Smooth muscle cell (in vitro differentiated cells): ENCODE measurements at regions not wholly inside any gene's neighbourhood (a gene's known extent, or its start where the extent isn't known, plus 50 kb on each side); places are given as distances from the start of the nearest gene placed in this dataset.
"Not testable (repeated sequence)": the region's sequence is repeated elsewhere in the genome, so short reads cannot be mapped to it uniquely, and the experiment has no call there.

ENCODE experiments used
- DNase-seq: peaks from one replicate; lab custom pipeline; 2025; ENCODE audit not compliant: unreplicated experiment; lab: John Stamatoyannopoulos, UW
- H2AFZ ChIP-seq: fragments of 200-600 bp; sonication (generic); 2 replicates; pipeline ENCODE4 v1.6.0; 2016; ENCODE audit warnings: antibody characterized with exemption, low read depth, mild to moderate bottlenecking
- H3F3A ChIP-seq: fragments of 200-600 bp; sonication (generic); 2 replicates; pipeline ENCODE4 v1.6.0; 2017; ENCODE audit warnings: antibody characterized with exemption, low read depth
- H3K27ac ChIP-seq: fragments of 200-600 bp; sonication (generic); 2 replicates; pipeline ENCODE4 v1.5.1; 2016; ENCODE audit warnings: low read depth, mild to moderate bottlenecking
- H3K27me3 ChIP-seq: fragments of 200-600 bp; sonication (generic); 2 replicates; pipeline ENCODE4 v1.6.1; 2016; ENCODE audit warnings: low read depth, mild to moderate bottlenecking
- H3K36me3 ChIP-seq: fragments of 200-600 bp; sonication (generic); 2 replicates; pipeline ENCODE4 v1.5.1; 2016; ENCODE audit warnings: low read depth
- H3K4me1 ChIP-seq: fragments of 200-600 bp; sonication (generic); 2 replicates; pipeline ENCODE4 v1.5.1; 2016; ENCODE audit warnings: low read depth
- H3K4me2 ChIP-seq: fragments of 200-600 bp; sonication (generic); 2 replicates; pipeline ENCODE4 v1.6.0; 2016; ENCODE audit warnings: mild to moderate bottlenecking
- H3K4me3 ChIP-seq: fragments of 200-600 bp; sonication (generic); 2 replicates; pipeline ENCODE4 v1.5.1; 2016; ENCODE audit warnings: mild to moderate bottlenecking
- H3K79me2 ChIP-seq: fragments of 200-600 bp; sonication (generic); 2 replicates; pipeline ENCODE4 v1.6.0; 2016; ENCODE audit warnings: low read depth, mild to moderate bottlenecking
- H3K9ac ChIP-seq: fragments of 200-600 bp; sonication (generic); 2 replicates; pipeline ENCODE4 v1.6.0; 2016; ENCODE audit warnings: low read depth
- H3K9me3 ChIP-seq: fragments of 200-600 bp; sonication (generic); replicated peaks from 2 replicates; pipeline ENCODE4 v1.5.1; 2016; ENCODE audit warnings: low read depth
- H4K20me1 ChIP-seq: fragments of 200-600 bp; sonication (generic); 2 replicates; pipeline ENCODE4 v1.6.0; 2016; ENCODE audit warnings: low read depth
- WGBS: methylation state at CpG from one replicate; pipeline ENCODE4 v1.1.7; 2016; ENCODE audit warnings: low lambda C conversion rate; 5-methylcytosine and 5-hydroxymethylcytosine counted together
- TF ChIP-seq, protein P1 (sequence below): fragments of 200-600 bp; sonication (generic); IDR thresholded peaks from 2 replicates; pipeline ENCODE4 v1.5.1; 2017; ENCODE audit warnings: borderline replicate concordance, mild to moderate bottlenecking, antibody characterized with exemption; ENCODE audit not compliant: insufficient read depth, poor library complexity, severe bottlenecking

DNA sequence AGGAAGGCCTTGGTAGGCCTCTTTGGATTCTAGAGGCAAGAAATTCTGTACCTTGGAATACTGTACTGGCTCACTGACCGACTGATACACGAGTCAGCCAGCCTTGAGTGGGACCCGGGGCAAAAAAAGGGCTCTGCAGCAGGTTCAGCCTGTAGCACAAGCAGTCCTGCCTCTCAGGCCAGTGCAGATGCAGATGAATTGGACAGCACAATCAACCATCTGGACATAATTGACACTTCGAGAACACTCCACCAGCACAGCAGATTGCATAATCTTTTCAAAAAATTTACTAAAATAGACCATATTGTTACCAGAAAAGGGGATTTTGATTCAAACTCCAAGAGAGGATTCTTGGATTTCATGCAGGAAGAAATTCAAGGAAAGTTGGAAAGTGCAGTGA lies 241.6 kb downstream of the RPIA start:
- no peak overlapping the region for H3K4me2 ChIP-seq
- 56% methylated on average over 4 of the region's 4 CpGs for WGBS

DNA sequence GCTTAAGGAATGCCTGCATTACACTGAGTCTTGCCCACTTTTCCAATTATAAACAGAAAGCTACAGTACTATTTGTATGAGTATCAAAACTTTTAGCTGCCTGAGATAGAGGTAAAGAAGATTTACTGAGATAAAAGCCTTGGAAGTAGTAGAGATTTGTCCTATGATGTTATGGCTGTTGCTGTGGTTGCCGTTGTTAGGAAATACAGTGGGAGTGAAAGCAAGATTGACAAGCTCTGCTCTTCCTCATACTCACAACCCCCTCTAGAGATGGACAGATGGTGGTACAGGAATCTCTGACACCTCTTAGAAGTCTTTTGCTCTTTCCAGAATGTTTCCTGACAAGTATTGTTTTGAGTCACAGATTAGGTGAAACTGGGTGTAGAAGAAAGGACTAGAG lies 242.5 kb downstream of the RPIA start:
- 66% methylated on average over 1 of the region's 1 CpG for WGBS
- TF ChIP-seq, protein P1, sequence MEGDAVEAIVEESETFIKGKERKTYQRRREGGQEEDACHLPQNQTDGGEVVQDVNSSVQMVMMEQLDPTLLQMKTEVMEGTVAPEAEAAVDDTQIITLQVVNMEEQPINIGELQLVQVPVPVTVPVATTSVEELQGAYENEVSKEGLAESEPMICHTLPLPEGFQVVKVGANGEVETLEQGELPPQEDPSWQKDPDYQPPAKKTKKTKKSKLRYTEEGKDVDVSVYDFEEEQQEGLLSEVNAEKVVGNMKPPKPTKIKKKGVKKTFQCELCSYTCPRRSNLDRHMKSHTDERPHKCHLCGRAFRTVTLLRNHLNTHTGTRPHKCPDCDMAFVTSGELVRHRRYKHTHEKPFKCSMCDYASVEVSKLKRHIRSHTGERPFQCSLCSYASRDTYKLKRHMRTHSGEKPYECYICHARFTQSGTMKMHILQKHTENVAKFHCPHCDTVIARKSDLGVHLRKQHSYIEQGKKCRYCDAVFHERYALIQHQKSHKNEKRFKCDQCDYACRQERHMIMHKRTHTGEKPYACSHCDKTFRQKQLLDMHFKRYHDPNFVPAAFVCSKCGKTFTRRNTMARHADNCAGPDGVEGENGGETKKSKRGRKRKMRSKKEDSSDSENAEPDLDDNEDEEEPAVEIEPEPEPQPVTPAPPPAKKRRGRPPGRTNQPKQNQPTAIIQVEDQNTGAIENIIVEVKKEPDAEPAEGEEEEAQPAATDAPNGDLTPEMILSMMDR, result no peak
- Histone ChIP-seq H3F3A (no peaks in the 10 kb centered on the region), H3K27me3 (no peaks in the 10 kb centered on the region), H3K9me3 (peaks cover 4% of the 10 kb centered on the region), H2AFZ (no peak overlapping the region), H3K4me3 (no peak overlapping the region), H3K36me3 (no peaks in the 10 kb centered on the region), H3K79me2 (no peaks in the 10 kb centered on the region), H3K4me1 (no peaks in the 10 kb centered on the region), H4K20me1 (no peaks in the 10 kb centered on the region), H3K4me2 (no peak overlapping the region), H3K9ac (no peak overlapping the region), H3K27ac (no peak overlapping the region)
- no peak for DNase-seq

More for the DNA sequence above, 241.6 kb downstream of the RPIA start:
- no peak overlapping the region for H2AFZ ChIP-seq
- H3K9ac ChIP-seq, result no peak overlapping the region
- no peaks in the 10 kb centered on the region for H3K27me3 ChIP-seq
- DNase-seq, result no peak
- no peaks in the 10 kb centered on the region for H3K36me3 ChIP-seq
- TF ChIP-seq, protein P1, result no peak
- H3K9me3 ChIP-seq, result peaks cover 4% of the 10 kb centered on the region
- no peaks in the 10 kb centered on the region for H3F3A ChIP-seq
- H3K79me2 ChIP-seq, result no peaks in the 10 kb centered on the region
- no peaks in the 10 kb centered on the region for H3K4me1 ChIP-seq
- H3K27ac ChIP-seq, result no peak overlapping the region
- no peaks in the 10 kb centered on the region for H4K20me1 ChIP-seq
- no peak overlapping the region for H3K4me3 ChIP-seq

DNA sequence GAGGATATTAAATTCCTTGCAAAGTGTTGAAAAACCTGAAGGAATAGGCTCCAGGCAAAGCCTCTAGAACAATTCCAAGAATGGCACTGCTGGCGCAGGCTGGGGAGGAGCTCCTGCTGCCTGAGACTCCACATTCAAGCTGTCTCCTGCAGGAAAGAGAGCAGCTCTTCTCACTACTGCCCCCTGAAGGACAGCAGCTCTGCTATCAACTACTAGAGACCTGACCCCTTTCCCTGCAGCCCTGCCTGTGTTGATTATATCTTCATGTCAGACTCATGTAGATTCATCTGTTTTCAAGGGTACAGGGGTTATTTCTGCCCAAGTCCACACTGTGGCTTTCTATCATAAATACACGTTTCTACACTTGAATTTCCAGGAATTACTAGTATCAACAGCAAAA lies 249.7 kb downstream of the RPIA start:
- not testable (repeated sequence) for H3K79me2 ChIP-seq, H3K36me3 ChIP-seq, H3K27me3 ChIP-seq, H4K20me1 ChIP-seq, H3K9me3 ChIP-seq, H3K4me3 ChIP-seq, H3K9ac ChIP-seq, H3K4me1 ChIP-seq, H3K27ac ChIP-seq, DNase-seq, H3F3A ChIP-seq, H2AFZ ChIP-seq, H3K4me2 ChIP-seq
- 50% methylated on average over 2 of the region's 2 CpGs for WGBS

DNA sequence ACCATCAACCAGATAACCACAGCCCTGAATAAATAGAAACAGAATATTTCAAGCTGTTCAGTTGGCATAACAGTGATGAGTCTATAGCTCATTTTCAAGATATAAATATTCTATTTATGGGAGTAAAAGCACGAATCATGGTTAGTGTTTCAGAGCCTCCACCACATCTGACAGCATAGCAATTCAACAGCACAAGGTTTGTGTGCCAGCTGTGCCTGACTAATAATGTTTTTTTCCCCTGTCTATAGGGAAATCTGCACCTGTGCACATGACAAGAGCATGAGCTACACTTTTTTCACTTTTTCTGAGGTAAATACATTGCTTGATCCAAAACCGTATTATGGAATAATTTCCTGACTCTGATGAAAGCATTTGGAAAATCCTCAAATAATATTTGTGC lies 251.3 kb downstream of the RPIA start:
- 59% methylated on average over 2 of the region's 2 CpGs for WGBS
- no peak overlapping the region for H3K9ac ChIP-seq

More for the DNA sequence above, 251.3 kb downstream of the RPIA start:
- no peaks in the 10 kb centered on the region for H3K36me3 ChIP-seq
- no peak overlapping the region for H3K4me3 ChIP-seq
- no peaks in the 10 kb centered on the region for H3K4me1 ChIP-seq
- H3F3A ChIP-seq, result no peaks in the 10 kb centered on the region
- no peaks in the 10 kb centered on the region for H3K79me2 ChIP-seq
- H3K27ac ChIP-seq, result no peak overlapping the region
- H3K9me3 ChIP-seq, result peaks cover 12% of the 10 kb centered on the region
- no peak overlapping the region for H2AFZ ChIP-seq
- no peaks in the 10 kb centered on the region for H3K27me3 ChIP-seq
- TF ChIP-seq, protein P1, result no peak
- no peak overlapping the region for H3K4me2 ChIP-seq
- DNase-seq, result no peak
- H4K20me1 ChIP-seq, result no peaks in the 10 kb centered on the region
